ENCODE measurements at regions not wholly inside any gene's neighbourhood (a gene's known extent, or its start where the extent isn't known, plus 50 kb on each side); places are given as distances from the start of the nearest gene placed in this dataset.
"Not testable (repeated sequence)": the region's sequence is repeated elsewhere in the genome, so short reads cannot be mapped to it uniquely, and the experiment has no call there.

DNA sequence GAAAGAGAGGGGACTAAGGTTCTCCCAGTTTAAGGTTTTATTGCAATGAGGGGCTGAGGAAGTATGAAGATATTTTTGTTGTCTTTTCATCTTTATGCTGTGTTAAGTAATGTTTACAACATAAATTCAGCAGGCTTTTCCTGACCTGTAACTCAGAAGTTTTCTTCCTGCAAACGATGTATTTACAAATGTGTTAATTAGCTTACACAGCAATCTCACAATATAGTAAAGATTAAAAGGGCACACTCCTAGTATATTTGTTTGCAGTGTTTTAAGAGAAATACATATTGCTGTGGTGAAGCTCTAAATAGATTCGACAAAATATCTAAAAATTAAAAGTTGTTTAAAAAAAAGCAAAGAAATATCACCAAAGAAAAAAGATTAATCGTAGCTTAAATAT lies 55.7 kb downstream of the OR11H12 start:
- no peaks in the 10 kb centered on the region for H3K36me3 ChIP-seq (ENCODE audit: control insufficient read depth, insufficient read depth, low read length)
- no peak overlapping the region for H3K4me3 ChIP-seq (ENCODE audit: low read depth, low read length)
- no peaks in the 10 kb centered on the region for H3K27me3 ChIP-seq (ENCODE audit: control insufficient read depth, insufficient read depth, low read length)
- no peak for DNase-seq (ENCODE audit: low read depth)
- TF ChIP-seq, protein P1, sequence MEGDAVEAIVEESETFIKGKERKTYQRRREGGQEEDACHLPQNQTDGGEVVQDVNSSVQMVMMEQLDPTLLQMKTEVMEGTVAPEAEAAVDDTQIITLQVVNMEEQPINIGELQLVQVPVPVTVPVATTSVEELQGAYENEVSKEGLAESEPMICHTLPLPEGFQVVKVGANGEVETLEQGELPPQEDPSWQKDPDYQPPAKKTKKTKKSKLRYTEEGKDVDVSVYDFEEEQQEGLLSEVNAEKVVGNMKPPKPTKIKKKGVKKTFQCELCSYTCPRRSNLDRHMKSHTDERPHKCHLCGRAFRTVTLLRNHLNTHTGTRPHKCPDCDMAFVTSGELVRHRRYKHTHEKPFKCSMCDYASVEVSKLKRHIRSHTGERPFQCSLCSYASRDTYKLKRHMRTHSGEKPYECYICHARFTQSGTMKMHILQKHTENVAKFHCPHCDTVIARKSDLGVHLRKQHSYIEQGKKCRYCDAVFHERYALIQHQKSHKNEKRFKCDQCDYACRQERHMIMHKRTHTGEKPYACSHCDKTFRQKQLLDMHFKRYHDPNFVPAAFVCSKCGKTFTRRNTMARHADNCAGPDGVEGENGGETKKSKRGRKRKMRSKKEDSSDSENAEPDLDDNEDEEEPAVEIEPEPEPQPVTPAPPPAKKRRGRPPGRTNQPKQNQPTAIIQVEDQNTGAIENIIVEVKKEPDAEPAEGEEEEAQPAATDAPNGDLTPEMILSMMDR (IDR thresholded peaks at IDR 0.05; ENCODE audit: insufficient read depth, low read length, severe bottlenecking) = no peak
- FAIRE-seq = no peak

DNA sequence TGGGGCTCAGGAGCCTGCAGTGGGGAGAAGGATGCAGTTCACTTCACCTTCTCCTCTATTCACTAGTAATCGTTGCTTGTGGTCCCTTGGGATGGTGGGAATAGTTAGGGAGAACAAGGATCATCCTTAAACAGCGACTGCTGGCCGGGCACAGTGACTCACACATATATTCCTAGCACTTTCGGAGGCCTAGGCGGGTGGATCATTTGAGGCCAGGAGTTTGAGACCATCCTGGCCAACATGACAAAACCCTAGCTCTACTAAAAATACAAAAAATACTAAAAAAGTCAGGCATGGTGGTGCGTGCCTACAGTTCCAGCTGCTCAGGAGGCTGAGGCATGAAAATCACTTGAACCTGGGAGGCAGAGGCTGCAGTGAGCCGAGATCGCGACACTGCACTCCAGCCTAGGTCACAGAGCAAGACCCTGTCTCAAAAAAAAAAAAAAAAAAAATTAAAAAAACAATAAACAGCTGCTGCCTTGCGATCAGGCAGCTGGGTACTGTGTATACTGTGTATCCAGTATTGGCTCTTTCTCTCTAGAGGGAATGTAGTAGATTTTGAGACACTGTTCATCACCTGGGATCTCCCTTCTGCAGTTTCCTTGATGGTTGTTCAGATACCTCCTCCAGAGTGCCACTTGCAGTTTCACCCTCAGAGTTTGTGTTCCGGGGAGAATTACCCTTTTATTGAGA lies 59.1 kb downstream of the OR11H12 start:
- H3K36me3 ChIP-seq (ENCODE audit: control insufficient read depth, insufficient read depth, low read length); H3K27me3 ChIP-seq (ENCODE audit: control insufficient read depth, insufficient read depth, low read length); DNase-seq (ENCODE audit: low read depth); H3K4me3 ChIP-seq (ENCODE audit: low read depth, low read length): not testable (repeated sequence)
- FAIRE-seq = peak; percentile 62

DNA sequence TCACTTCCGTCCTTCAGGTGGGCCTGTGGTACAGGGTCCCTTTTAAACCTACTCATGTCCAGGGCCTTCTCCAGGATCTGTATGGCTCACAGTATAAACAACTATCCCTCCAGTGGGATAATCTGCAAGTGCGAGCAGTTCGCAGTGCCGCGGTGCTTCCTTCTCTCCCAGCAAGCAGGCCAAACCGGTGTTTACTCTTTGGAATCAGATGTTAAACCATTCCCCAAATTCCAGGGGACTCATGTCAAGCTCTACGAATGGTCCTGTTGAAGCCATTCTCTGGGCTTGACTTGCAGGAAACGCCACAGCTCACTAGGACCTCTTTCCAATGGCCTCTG lies 59.6 kb downstream of the OR11H12 start:
- DNase-seq (ENCODE audit: low read depth) (no peak), FAIRE-seq (no peak)
- TF ChIP-seq, protein P1 (IDR thresholded peaks at IDR 0.05; ENCODE audit: insufficient read depth, low read length, severe bottlenecking) = no peak
- H3K27me3 ChIP-seq (ENCODE audit: control insufficient read depth, insufficient read depth, low read length) = no peaks in the 10 kb centered on the region
- H3K36me3 ChIP-seq (ENCODE audit: control insufficient read depth, insufficient read depth, low read length) = no peaks in the 10 kb centered on the region
- H3K4me3 ChIP-seq (ENCODE audit: low read depth, low read length) = no peak overlapping the region

DNA sequence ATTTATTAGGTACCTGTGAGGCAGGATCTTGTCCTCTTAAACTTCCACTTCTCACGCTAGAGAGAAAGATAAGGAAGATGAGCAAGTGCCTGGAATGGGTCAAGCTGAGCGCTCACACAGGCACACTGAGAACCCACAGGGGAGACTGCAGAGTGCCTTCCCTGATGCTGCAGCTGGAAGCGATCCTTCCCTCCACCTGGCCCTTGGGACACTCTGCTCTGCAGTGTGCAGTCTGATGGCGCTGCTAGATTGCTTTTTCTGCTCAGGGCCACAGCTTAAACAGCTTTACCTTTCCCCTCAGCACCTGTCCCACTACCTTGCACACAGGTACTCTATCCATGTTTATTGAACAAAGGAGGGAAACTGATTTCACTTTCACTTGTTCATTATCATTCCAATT lies 66.9 kb downstream of the OR11H12 start:
- H3K4me3 ChIP-seq (ENCODE audit: low read depth, low read length); H3K36me3 ChIP-seq (ENCODE audit: control insufficient read depth, insufficient read depth, low read length); FAIRE-seq; DNase-seq (ENCODE audit: low read depth); H3K27me3 ChIP-seq (ENCODE audit: control insufficient read depth, insufficient read depth, low read length): not testable (repeated sequence)

DNA sequence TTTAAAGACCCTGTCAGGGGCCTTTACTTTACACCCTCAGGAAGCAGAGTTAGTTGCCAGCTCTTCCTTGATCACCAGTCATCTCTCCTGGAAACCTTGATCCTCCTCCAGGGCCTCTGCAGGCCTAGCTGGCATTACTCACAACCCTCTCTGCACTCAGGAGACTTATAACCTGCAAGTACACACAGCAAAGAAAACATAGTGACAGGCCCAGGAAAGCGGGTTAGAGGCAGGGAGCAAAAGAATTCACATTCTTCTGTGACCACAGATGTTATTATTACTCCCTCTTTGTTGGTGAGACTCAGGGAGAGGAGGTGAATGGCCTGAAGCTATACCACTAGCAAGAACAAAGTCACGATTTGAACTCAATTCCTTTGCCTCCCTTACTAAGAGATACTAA lies 87.4 kb downstream of the OR11H12 start:
- H3K27me3 ChIP-seq (ENCODE audit: control insufficient read depth, insufficient read depth, low read length) = no peaks in the 10 kb centered on the region
- peak; percentile 58 for FAIRE-seq
- no peak overlapping the region for H3K4me3 ChIP-seq (ENCODE audit: low read depth, low read length)
- peak; percentile 2 for DNase-seq (ENCODE audit: low read depth)
- no peaks in the 10 kb centered on the region for H3K36me3 ChIP-seq (ENCODE audit: control insufficient read depth, insufficient read depth, low read length)
- TF ChIP-seq, protein P1 (IDR thresholded peaks at IDR 0.05; ENCODE audit: insufficient read depth, low read length, severe bottlenecking) = no peak

Data from bronchial epithelial cell (primary cell).